IMR-90 (cell line): ENCODE measurements at regions not wholly inside any gene's neighbourhood (a gene's known extent, or its start where the extent isn't known, plus 50 kb on each side); places are given as distances from the start of the nearest gene placed in this dataset.

Experiments
- CTCF ChIP-seq: conservative IDR thresholded peaks from 2 replicates; pipeline ENCODE4 v1.5.1; 2012; ENCODE audit warnings: mild to moderate bottlenecking, low read depth, low read length, improper control_type of control experiment
- MAFK ChIP-seq: IDR thresholded peaks from 2 replicates; pipeline ENCODE4 v1.6.1; 2012; ENCODE audit warnings: low read depth, low read length, improper control_type of control experiment
- MAZ ChIP-seq: IDR thresholded peaks from 2 replicates; pipeline ENCODE4 v1.6.1; 2012; ENCODE audit warnings: low read depth, mild to moderate bottlenecking, low read length, improper control_type of control experiment, moderate library complexity, borderline replicate concordance
- NFE2L2 ChIP-seq: fragments of 150-350 bp; IDR thresholded peaks from 2 replicates; pipeline ENCODE4 v1.6.1; 2016; ENCODE audit warnings: low read depth, mild to moderate bottlenecking, low read length
- POLR2A ChIP-seq: IDR thresholded peaks from 2 replicates; pipeline ENCODE4 v1.6.1; 2012; ENCODE audit warnings: mild to moderate bottlenecking, low read depth, low read length
- RAD21 ChIP-seq: IDR thresholded peaks from 2 replicates; pipeline ENCODE4 v1.6.1; 2012; ENCODE audit warnings: low read length, improper control_type of control experiment
- RFX5 ChIP-seq: IDR thresholded peaks from 2 replicates; pipeline ENCODE4 v1.8.0; 2012; ENCODE audit warnings: low read depth, mild to moderate bottlenecking, low read length, moderate library complexity
- SMC3 ChIP-seq: fragments of 150-350 bp; IDR thresholded peaks from 2 replicates; pipeline ENCODE4 v1.6.1; 2016; ENCODE audit warnings: low read depth, mild to moderate bottlenecking, antibody characterized with exemption, low read length, moderate library complexity

DNA sequence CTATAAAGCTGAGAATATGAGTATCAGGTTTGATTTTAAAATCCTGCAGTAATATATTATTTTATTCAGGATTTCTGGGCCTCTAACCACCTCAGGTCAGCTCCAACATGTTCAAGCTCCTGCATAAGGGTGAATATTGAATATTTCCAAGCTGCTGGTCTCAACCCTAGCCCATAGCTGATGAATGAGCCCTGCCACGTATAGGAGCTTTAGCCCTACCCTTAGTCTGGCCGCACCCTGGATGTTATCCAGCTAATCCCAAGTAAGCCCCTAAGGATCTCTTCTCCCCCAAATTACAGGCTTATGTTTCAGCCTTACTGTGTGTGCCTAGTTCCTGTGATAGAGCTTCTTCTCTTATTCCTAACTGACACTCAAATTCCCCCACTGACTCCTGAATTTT, 240.6 kb downstream of the KCTD12 start:
- TF ChIP-seq CTCF (no peak), MAFK (no peak), SMC3 (no peak), RAD21 (no peak), POLR2A (no peak), NFE2L2 (no peak), MAZ (no peak), RFX5 (no peak)
